ENCODE measurements at regions not wholly inside any gene's neighbourhood (a gene's known extent, or its start where the extent isn't known, plus 50 kb on each side); places are given as distances from the start of the nearest gene placed in this dataset.

DNA sequence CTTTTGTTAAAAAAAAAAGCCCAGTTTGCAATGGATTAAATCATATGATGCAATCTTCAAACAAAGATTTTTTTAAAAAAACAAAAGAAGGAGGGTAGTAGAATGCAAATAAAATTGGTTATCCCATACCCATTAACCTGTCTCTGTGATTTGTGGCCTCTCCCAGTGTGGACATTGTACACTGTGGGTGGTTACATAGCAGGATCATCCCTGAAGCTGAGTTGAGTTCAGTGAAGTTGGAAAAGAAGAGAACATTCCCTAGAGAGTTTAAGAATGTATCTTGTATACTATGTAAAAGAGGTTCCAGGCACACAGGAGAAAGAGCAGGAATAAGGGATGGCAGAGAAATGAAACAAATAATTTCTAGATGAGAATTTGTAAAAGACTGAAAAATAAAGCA is 142.4 kb upstream of the SLC16A7 start:
- H3K27ac ChIP-seq (ENCODE audit: extremely low read length, insufficient read depth, low read length): no peak overlapping the region
- H3K79me2 ChIP-seq (ENCODE audit: insufficient read depth, low read length): no peaks in the 10 kb centered on the region
- H3K4me1 ChIP-seq (ENCODE audit: insufficient read depth, low read length): no peaks in the 10 kb centered on the region
- no peak for FAIRE-seq
- no TSS peak for BruUV-seq (replicated peaks)
- in situ Hi-C loops (cut with HindIII; ENCODE audit: extremely low pct_ligation_motif_present, low pct_unique_long_range_greater_than_20kb) (no loop called here), intact Hi-C loops (cut with micrococcal nuclease; ENCODE audit: unreplicated experiment) (no loop called here)
- H3K4me2 ChIP-seq (ENCODE audit: low read depth, low read length): no peak overlapping the region
- ChIA-PET CTCF (ENCODE audit: low intra/inter-chr PET ratio, low total read pairs) (no interaction called here), POLR2A (no interaction called here)
- no peak for DNase-seq (ENCODE audit: low spot score)
- no peaks in the 10 kb centered on the region for H3K36me3 ChIP-seq (replicated peaks in 1 of 2; ENCODE audit: control insufficient read depth in 1 of 2, insufficient read depth in 2 of 2, low read length in 2 of 2)
- no peak for TF ChIP-seq DMAP1 (CRISPR knock-in tag; IDR thresholded peaks at IDR 0.05)
- no peak for TF ChIP-seq SNAPC4 (CRISPR knock-in tag; IDR thresholded peaks at IDR 0.05)
- no peak for TF ChIP-seq MYNN (CRISPR knock-in tag; IDR thresholded peaks at IDR 0.05; ENCODE audit: low read depth)
- TF ChIP-seq CSRNP1 (CRISPR knock-in tag; IDR thresholded peaks at IDR 0.05): no peak
- no peak for TF ChIP-seq ZNF879 (CRISPR knock-in tag; IDR thresholded peaks at IDR 0.05)
- no peak for TF ChIP-seq KDM5B (CRISPR knock-in tag; IDR thresholded peaks at IDR 0.05; ENCODE audit: borderline replicate concordance)
- TF ChIP-seq KDM4B (CRISPR knock-in tag; IDR thresholded peaks at IDR 0.05): no peak
- H3K9me3 ChIP-seq (ENCODE audit: low read length): peaks cover 10% of the 10 kb centered on the region; the same call in 1 of the 2 replicates
- no peak overlapping the region for H2AFZ ChIP-seq (ENCODE audit: low read length)
- H3K4me3 ChIP-seq (replicated peaks in 1 of 3; ENCODE audit: insufficient read depth in 1 of 3, low read depth in 2 of 3, low read length in 3 of 3): no peak overlapping the region
- H3K9ac ChIP-seq (ENCODE audit: insufficient read depth, low read depth, low read length): no peak overlapping the region
- H4K20me1 ChIP-seq (ENCODE audit: insufficient read depth, low read length): no peaks in the 10 kb centered on the region
- no peaks in the 10 kb centered on the region; a peak in 1 of 5 replicates for H3K27me3 ChIP-seq (ENCODE audit: control insufficient read depth in 1 of 2, insufficient read depth in 2 of 2, low read length in 2 of 2)
- no peak for ATAC-seq

Data from HepG2 (cell line).